Endothelial cell of umbilical vein (primary cell): ENCODE measurements at regions not wholly inside any gene's neighbourhood (a gene's known extent, or its start where the extent isn't known, plus 50 kb on each side); places are given as distances from the start of the nearest gene placed in this dataset.

Experiments
- EZH2 ChIP-seq: IDR thresholded peaks from 2 replicates; pipeline ENCODE4 v1.6.1; 2012; ENCODE audit warnings: borderline replicate concordance, low read depth, mild to moderate bottlenecking, moderate library complexity, low read length, inconsistent platforms; ENCODE audit not compliant: severe bottlenecking
- JUN ChIP-seq: IDR thresholded peaks from 2 replicates; pipeline ENCODE4 v1.6.1; 2011; ENCODE audit warnings: borderline replicate concordance, low read depth; ENCODE audit not compliant: insufficient read length, insufficient read depth
- POLR2A ChIP-seq: IDR thresholded peaks from 2 replicates; pipeline ENCODE4 v1.6.1; 2012; ENCODE audit warnings: low read depth, mild to moderate bottlenecking, control low read depth, low read length
- POLR2AphosphoS5 ChIP-seq: IDR thresholded peaks from 2 replicates; pipeline ENCODE4 v1.6.1; 2012; ENCODE audit warnings: low read depth, mild to moderate bottlenecking, control low read depth, low read length, moderate library complexity; ENCODE audit not compliant: insufficient read depth
- TF ChIP-seq, protein P1 (sequence below), 2 donors: IDR thresholded peaks; 1 replicate in 1 of 2; 2 replicates in 1 of 2; pipeline ENCODE4 v1.5.1; 2011; ENCODE audit warnings: low read length in 2 of 2, mild to moderate bottlenecking in 2 of 2, moderate library complexity in 2 of 2, control low read depth in 1 of 2, inconsistent platforms in 1 of 2, low read depth in 1 of 2; ENCODE audit not compliant: insufficient read depth in 1 of 2; ENCODE audit errors: extremely low read depth in 1 of 2

- TF ChIP-seq, protein P1, sequence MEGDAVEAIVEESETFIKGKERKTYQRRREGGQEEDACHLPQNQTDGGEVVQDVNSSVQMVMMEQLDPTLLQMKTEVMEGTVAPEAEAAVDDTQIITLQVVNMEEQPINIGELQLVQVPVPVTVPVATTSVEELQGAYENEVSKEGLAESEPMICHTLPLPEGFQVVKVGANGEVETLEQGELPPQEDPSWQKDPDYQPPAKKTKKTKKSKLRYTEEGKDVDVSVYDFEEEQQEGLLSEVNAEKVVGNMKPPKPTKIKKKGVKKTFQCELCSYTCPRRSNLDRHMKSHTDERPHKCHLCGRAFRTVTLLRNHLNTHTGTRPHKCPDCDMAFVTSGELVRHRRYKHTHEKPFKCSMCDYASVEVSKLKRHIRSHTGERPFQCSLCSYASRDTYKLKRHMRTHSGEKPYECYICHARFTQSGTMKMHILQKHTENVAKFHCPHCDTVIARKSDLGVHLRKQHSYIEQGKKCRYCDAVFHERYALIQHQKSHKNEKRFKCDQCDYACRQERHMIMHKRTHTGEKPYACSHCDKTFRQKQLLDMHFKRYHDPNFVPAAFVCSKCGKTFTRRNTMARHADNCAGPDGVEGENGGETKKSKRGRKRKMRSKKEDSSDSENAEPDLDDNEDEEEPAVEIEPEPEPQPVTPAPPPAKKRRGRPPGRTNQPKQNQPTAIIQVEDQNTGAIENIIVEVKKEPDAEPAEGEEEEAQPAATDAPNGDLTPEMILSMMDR (IDR thresholded peaks at IDR 0.05; ENCODE audit: extremely low read depth in 1 of 2, insufficient read depth in 1 of 2, low read depth in 1 of 2, low read length in 2 of 2): no peak
- TF ChIP-seq POLR2A: no peak
- TF ChIP-seq POLR2AphosphoS5: no peak
- TF ChIP-seq EZH2: no peak
- no peak for TF ChIP-seq JUN
Measured at GRCh38 chr2:122660786-122661634, 905.6 kb downstream of the TSN start.
